ENCODE measurements at regions not wholly inside any gene's neighbourhood (a gene's known extent, or its start where the extent isn't known, plus 50 kb on each side); places are given as distances from the start of the nearest gene placed in this dataset.

DNA sequence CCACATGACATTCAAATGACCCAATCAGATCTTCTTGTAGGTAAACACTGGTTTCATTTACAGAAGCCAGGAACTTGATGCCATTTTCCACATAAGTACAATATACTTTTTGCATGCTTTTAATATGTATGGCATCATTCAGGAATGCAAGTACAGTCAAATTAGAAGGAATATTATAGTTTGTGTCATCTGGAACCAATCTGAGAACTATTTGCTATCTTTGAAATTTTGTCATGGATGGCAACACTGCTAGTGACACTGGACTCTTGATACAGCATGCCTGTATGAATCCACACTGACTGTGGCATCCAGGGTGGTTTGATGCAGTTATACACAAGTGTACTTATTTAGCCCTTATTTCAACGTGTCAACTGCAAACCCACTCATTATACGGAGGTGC, 141.6 kb downstream of the EBLN2 start:
- intact Hi-C loops (cut with DNase I) = no loop called here

GRCh38 chr3:73203633-73204032, 142.2 kb downstream of the EBLN2 start:
- DNase-seq (ENCODE audit: extremely low spot score) = no peak
- 94% methylated on average over 3 of the region's 3 CpGs for whole genome bisulfite sequencing
- intact Hi-C loops (cut with DNase I) = no loop called here

More for the DNA sequence above, 141.6 kb downstream of the EBLN2 start:
- Histone ChIP-seq H3K9me3 (no peaks in the 10 kb centered on the region), H3K27ac (replicated peaks in 1 of 4) (no peak overlapping the region), H3K4me3 (no peak overlapping the region), H3K4me1 (no peaks in the 10 kb centered on the region), H3K36me3 (no peaks in the 10 kb centered on the region), H3K27me3 (no peaks in the 10 kb centered on the region)
- DNase-seq (ENCODE audit: extremely low spot score) = no peak
- TF ChIP-seq POLR2AphosphoS5 (IDR thresholded peaks at IDR 0.05) = no peak
- no peak for TF ChIP-seq CTCF (IDR thresholded peaks at IDR 0.05)
- TF ChIP-seq POLR2A (IDR thresholded peaks at IDR 0.05; ENCODE audit: low read depth) = no peak
- no peak for TF ChIP-seq EP300 (IDR thresholded peaks at IDR 0.05)
- 82% methylated on average over 2 of the region's 2 CpGs for WGBS

GRCh38 chr3:73204841-73205240, 143.4 kb downstream of the EBLN2 start:
- DNase-seq (ENCODE audit: extremely low spot score) = no peak
- intact Hi-C loops (cut with DNase I) = no loop called here
- H3K36me3 ChIP-seq = no peaks in the 10 kb centered on the region

More at GRCh38 chr3:73203633-73204032, 142.2 kb downstream of the EBLN2 start:
- H3K27ac ChIP-seq (replicated peaks in 1 of 4) = no peak overlapping the region
- no peaks in the 10 kb centered on the region for H3K9me3 ChIP-seq
- TF ChIP-seq POLR2A (IDR thresholded peaks at IDR 0.05; ENCODE audit: low read depth) (no peak), EP300 (IDR thresholded peaks at IDR 0.05) (no peak), CTCF (IDR thresholded peaks at IDR 0.05) (no peak), POLR2AphosphoS5 (IDR thresholded peaks at IDR 0.05) (no peak)
- no peaks in the 10 kb centered on the region for H3K36me3 ChIP-seq
- no peaks in the 10 kb centered on the region for H3K4me1 ChIP-seq
- H3K27me3 ChIP-seq = no peaks in the 10 kb centered on the region
- no peak overlapping the region for H3K4me3 ChIP-seq

GRCh38 chr3:73206030-73206429, 144.6 kb downstream of the EBLN2 start:
- TF ChIP-seq CTCF (IDR thresholded peaks at IDR 0.05) (no peak), POLR2AphosphoS5 (IDR thresholded peaks at IDR 0.05) (no peak), POLR2A (IDR thresholded peaks at IDR 0.05; ENCODE audit: low read depth) (no peak), EP300 (IDR thresholded peaks at IDR 0.05) (no peak)
- 85% methylated on average over 5 of the region's 5 CpGs for WGBS
- H3K36me3 ChIP-seq = no peaks in the 10 kb centered on the region
- intact Hi-C loops (cut with DNase I) = no loop called here
- no peak for DNase-seq (ENCODE audit: extremely low spot score)
- H3K27ac ChIP-seq (replicated peaks in 1 of 4) = no peak overlapping the region
- no peak overlapping the region for H3K4me3 ChIP-seq
- no peaks in the 10 kb centered on the region for H3K27me3 ChIP-seq
- H3K9me3 ChIP-seq = no peaks in the 10 kb centered on the region
- no peaks in the 10 kb centered on the region for H3K4me1 ChIP-seq

More at GRCh38 chr3:73204841-73205240, 143.4 kb downstream of the EBLN2 start:
- Histone ChIP-seq H3K27me3 (no peaks in the 10 kb centered on the region), H3K9me3 (no peaks in the 10 kb centered on the region), H3K4me1 (no peaks in the 10 kb centered on the region), H3K27ac (replicated peaks in 1 of 4) (no peak overlapping the region), H3K4me3 (no peak overlapping the region)
- TF ChIP-seq CTCF (IDR thresholded peaks at IDR 0.05) = no peak
- no peak for TF ChIP-seq POLR2AphosphoS5 (IDR thresholded peaks at IDR 0.05)
- no peak for TF ChIP-seq POLR2A (IDR thresholded peaks at IDR 0.05; ENCODE audit: low read depth)
- TF ChIP-seq EP300 (IDR thresholded peaks at IDR 0.05) = no peak

- no peaks in the 10 kb centered on the region for H3K27me3 ChIP-seq
- H3K36me3 ChIP-seq = no peaks in the 10 kb centered on the region
- no peak overlapping the region for H3K4me3 ChIP-seq
- no peaks in the 10 kb centered on the region for H3K4me1 ChIP-seq
- DNase-seq (ENCODE audit: extremely low spot score) = no peak
- no peak overlapping the region for H3K27ac ChIP-seq (replicated peaks in 1 of 4)
- intact Hi-C loops (cut with DNase I) = no loop called here
- TF ChIP-seq EP300 (IDR thresholded peaks at IDR 0.05) (no peak), CTCF (IDR thresholded peaks at IDR 0.05) (no peak), POLR2AphosphoS5 (IDR thresholded peaks at IDR 0.05) (no peak), POLR2A (IDR thresholded peaks at IDR 0.05; ENCODE audit: low read depth) (no peak)
- H3K9me3 ChIP-seq = no peaks in the 10 kb centered on the region
- WGBS = 92% methylated on average over 3 of the region's 3 CpGs
Observed at GRCh38 chr3:73207946-73208440, 146.5 kb downstream of the EBLN2 start.
